ENCODE measurements at regions not wholly inside any gene's neighbourhood (a gene's known extent, or its start where the extent isn't known, plus 50 kb on each side); places are given as distances from the start of the nearest gene placed in this dataset.

DNA sequence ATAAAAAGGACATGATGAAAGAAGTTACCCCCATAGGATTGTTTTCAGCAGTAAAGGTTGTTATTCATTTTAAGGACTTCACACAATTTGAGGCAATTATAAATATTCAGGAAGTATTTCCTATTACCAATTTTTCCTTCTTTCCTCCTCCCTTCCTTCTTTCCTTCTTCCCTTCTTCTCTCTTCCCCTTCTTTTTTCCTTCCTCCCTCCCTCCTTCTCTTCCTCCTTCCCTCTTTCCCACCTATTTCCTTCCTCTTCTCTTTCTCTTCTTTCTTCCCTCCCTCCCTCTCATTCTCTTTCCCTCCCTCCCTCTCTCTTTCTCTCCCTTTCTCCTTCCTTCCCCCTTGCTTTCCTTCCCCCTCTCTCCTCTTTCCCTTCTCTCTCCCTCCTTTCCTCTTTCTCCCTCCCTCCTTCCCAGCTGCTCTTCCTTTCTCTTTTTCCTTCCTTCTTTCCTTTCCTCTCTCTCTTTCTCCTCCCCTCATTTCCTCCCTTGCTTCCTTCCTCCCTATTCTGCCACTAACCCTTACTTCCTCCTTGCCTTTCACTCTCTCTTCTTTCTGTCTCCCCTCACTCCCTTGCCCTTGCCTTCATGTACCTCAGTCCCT, 105.1 kb downstream of the ADRB2 start:
- TF ChIP-seq, protein P1, sequence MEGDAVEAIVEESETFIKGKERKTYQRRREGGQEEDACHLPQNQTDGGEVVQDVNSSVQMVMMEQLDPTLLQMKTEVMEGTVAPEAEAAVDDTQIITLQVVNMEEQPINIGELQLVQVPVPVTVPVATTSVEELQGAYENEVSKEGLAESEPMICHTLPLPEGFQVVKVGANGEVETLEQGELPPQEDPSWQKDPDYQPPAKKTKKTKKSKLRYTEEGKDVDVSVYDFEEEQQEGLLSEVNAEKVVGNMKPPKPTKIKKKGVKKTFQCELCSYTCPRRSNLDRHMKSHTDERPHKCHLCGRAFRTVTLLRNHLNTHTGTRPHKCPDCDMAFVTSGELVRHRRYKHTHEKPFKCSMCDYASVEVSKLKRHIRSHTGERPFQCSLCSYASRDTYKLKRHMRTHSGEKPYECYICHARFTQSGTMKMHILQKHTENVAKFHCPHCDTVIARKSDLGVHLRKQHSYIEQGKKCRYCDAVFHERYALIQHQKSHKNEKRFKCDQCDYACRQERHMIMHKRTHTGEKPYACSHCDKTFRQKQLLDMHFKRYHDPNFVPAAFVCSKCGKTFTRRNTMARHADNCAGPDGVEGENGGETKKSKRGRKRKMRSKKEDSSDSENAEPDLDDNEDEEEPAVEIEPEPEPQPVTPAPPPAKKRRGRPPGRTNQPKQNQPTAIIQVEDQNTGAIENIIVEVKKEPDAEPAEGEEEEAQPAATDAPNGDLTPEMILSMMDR (IDR thresholded peaks at IDR 0.05), result no peak
- no peak for TF ChIP-seq POLR2A (IDR thresholded peaks at IDR 0.05)
